ENCODE measurements at regions not wholly inside any gene's neighbourhood (a gene's known extent, or its start where the extent isn't known, plus 50 kb on each side); places are given as distances from the start of the nearest gene placed in this dataset.

GRCh38 chr17:77515227-77515626, 374.5 kb downstream of the SEC14L1 start:
- TF ChIP-seq CTCF (IDR thresholded peaks at IDR 0.05; ENCODE audit: borderline replicate concordance, control extremely low read depth, extremely low read depth, insufficient read depth, missing control alignments): no peak
- DNase-seq (ENCODE audit: low spot score): no peak
- in situ Hi-C loops (cut with MboI; ENCODE audit: low sequenced_read_pairs, unreplicated experiment): no loop called here

- in situ Hi-C loops (cut with MboI; ENCODE audit: low sequenced_read_pairs, unreplicated experiment): no loop called here
- no peak for TF ChIP-seq CTCF (IDR thresholded peaks at IDR 0.05; ENCODE audit: borderline replicate concordance, control extremely low read depth, extremely low read depth, insufficient read depth, missing control alignments)
- no peak for DNase-seq (ENCODE audit: low spot score)
Measured at GRCh38 chr17:77516902-77517301, 376.1 kb downstream of the SEC14L1 start.

- no peak for DNase-seq (ENCODE audit: low spot score)
- TF ChIP-seq CTCF (IDR thresholded peaks at IDR 0.05; ENCODE audit: borderline replicate concordance, control extremely low read depth, extremely low read depth, insufficient read depth, missing control alignments): no peak
- in situ Hi-C loops (cut with MboI; ENCODE audit: low sequenced_read_pairs, unreplicated experiment): no loop called here
Measured at GRCh38 chr17:77521076-77521475, 380.3 kb downstream of the SEC14L1 start.

- TF ChIP-seq CTCF (IDR thresholded peaks at IDR 0.05; ENCODE audit: borderline replicate concordance, control extremely low read depth, extremely low read depth, insufficient read depth, missing control alignments): no peak
- DNase-seq (ENCODE audit: low spot score): no peak
- in situ Hi-C loops (cut with MboI; ENCODE audit: low sequenced_read_pairs, unreplicated experiment): no loop called here
Measured at GRCh38 chr17:77523540-77523939, 382.8 kb downstream of the SEC14L1 start.

- in situ Hi-C loops (cut with MboI; ENCODE audit: low sequenced_read_pairs, unreplicated experiment): no loop called here
- no peak for TF ChIP-seq CTCF (IDR thresholded peaks at IDR 0.05; ENCODE audit: borderline replicate concordance, control extremely low read depth, extremely low read depth, insufficient read depth, missing control alignments)
- DNase-seq (ENCODE audit: low spot score): no peak
Measured at GRCh38 chr17:77526259-77526711, 385.5 kb downstream of the SEC14L1 start.

- TF ChIP-seq CTCF (IDR thresholded peaks at IDR 0.05; ENCODE audit: borderline replicate concordance, control extremely low read depth, extremely low read depth, insufficient read depth, missing control alignments): no peak
- in situ Hi-C loops (cut with MboI; ENCODE audit: low sequenced_read_pairs, unreplicated experiment): no loop called here
- no peak for DNase-seq (ENCODE audit: low spot score)
Measured at GRCh38 chr17:77526728-77527350, 386.1 kb downstream of the SEC14L1 start.
